EL (cell line): ENCODE measurements at regions not wholly inside any gene's neighbourhood (a gene's known extent, or its start where the extent isn't known, plus 50 kb on each side); places are given as distances from the start of the nearest gene placed in this dataset.
"Not testable (repeated sequence)": the region's sequence is repeated elsewhere in the genome, so short reads cannot be mapped to it uniquely, and the experiment has no call there.

Source experiments
- DNase-seq: peaks from one replicate; pipeline ENCODE4 v3.0.0-alpha.2; 2016

- DNase-seq, result no peak
Observed at GRCh38 chr6:978937-979685, 286.2 kb upstream of the EXOC2 start.

- not testable (repeated sequence) for DNase-seq
Observed at GRCh38 chr6:977226-977625, 284.3 kb upstream of the EXOC2 start.

- no peak for DNase-seq
Observed at GRCh38 chr6:971981-972640, 279.2 kb upstream of the EXOC2 start.

GRCh38 chr6:968791-969190 is 275.9 kb upstream of the EXOC2 start:
- DNase-seq, result no peak

- no peak for DNase-seq
Observed at GRCh38 chr6:967701-968100, 274.8 kb upstream of the EXOC2 start.

- no peak for DNase-seq
Observed at GRCh38 chr6:965343-965742, 272.4 kb upstream of the EXOC2 start.

GRCh38 chr6:963456-963855 is 270.5 kb upstream of the EXOC2 start:
- no peak for DNase-seq

GRCh38 chr6:961407-961960 is 268.5 kb upstream of the EXOC2 start:
- DNase-seq, result no peak

- no peak for DNase-seq
Observed at GRCh38 chr6:960356-960755, 267.4 kb upstream of the EXOC2 start.

GRCh38 chr6:958488-958887 is 265.5 kb upstream of the EXOC2 start:
- peak; percentile 94 for DNase-seq

- no peak for DNase-seq
Observed at GRCh38 chr6:951399-952181, 258.7 kb upstream of the EXOC2 start.

- DNase-seq, result no peak
Observed at GRCh38 chr6:947235-947934, 254.4 kb upstream of the EXOC2 start.

GRCh38 chr6:946546-946945 is 253.6 kb upstream of the EXOC2 start:
- peak; percentile 43 for DNase-seq

GRCh38 chr6:939526-940252 is 246.8 kb upstream of the EXOC2 start:
- DNase-seq, result no peak

- DNase-seq, result no peak
Observed at GRCh38 chr6:938916-939315, 246.0 kb upstream of the EXOC2 start.

GRCh38 chr6:938271-938905 is 245.4 kb upstream of the EXOC2 start:
- DNase-seq, result no peak

GRCh38 chr6:935582-935981 is 242.6 kb upstream of the EXOC2 start:
- DNase-seq, result no peak

GRCh38 chr6:934686-935085 is 241.7 kb upstream of the EXOC2 start:
- no peak for DNase-seq

- not testable (repeated sequence) for DNase-seq
Observed at GRCh38 chr6:931919-932318, 239.0 kb upstream of the EXOC2 start.

GRCh38 chr6:927157-927556 is 234.2 kb upstream of the EXOC2 start:
- DNase-seq, result no peak

GRCh38 chr6:925656-926213 is 232.8 kb upstream of the EXOC2 start:
- no peak for DNase-seq
